AML-193 (cell line): ENCODE measurements at regions not wholly inside any gene's neighbourhood (a gene's known extent, or its start where the extent isn't known, plus 50 kb on each side); places are given as distances from the start of the nearest gene placed in this dataset.

Source experiments
- DNase-seq, 2 experiments: peaks; one replicate each; lab custom pipeline; 2025; lab: John Stamatoyannopoulos, UW

DNA sequence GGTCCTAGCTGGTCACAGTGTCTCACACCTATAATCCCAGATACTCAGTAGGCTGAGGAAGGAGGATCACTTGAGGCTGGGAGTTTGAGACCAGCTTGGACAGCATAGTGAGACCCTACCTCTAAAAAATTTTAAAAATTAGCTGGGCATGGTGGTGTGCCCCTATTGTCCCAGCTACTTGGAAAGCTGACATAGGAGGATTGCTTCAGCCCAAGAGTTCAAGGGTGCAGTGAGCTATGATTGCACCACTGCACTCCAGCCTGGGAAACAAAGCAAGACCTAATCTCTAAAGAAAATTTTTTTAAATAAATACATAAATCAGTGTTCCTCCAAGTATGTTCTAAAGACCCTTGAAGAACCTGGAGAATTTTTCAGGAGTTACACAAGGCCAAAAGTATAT lies 50.6 kb upstream of the GNAO1 start:
- DNase-seq = no peak

DNA sequence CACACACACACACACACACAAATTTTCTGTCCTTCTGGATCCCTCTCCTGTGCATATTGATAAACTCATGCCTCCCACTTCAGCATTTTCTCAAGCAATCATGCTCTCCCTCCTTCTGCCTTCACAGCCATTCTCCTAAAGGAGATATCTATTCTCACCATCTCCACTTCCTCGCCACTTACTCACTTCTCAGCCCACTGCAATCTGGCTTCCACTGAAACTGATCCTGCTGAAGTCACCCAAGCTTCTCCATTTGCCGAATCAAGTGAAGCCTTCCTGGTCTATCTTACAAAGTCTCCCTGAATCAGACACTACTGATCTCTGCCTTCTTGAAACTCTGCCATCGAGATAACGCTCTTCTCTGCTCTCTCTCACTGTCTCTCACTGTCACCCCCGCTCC lies 54.0 kb upstream of the GNAO1 start:
- no peak for DNase-seq

DNA sequence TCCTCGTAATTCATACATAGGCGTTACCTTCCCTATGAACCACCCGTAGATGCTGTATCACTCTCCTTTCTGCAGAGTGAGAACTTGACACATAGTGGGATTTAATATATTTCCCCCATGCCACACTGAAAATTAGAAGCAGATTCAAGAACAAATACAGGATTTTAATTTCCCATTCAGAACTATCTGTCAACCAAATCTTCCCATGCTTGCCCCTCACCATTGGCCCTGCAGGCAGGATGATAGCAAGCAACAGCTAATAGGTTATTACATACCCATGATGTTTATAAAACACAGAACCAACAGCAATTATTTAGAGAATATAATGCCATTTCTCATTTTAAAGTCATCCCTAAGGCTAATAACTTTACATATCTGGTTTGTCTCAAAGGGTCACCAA lies 55.0 kb upstream of the GNAO1 start:
- DNase-seq = no peak

DNA sequence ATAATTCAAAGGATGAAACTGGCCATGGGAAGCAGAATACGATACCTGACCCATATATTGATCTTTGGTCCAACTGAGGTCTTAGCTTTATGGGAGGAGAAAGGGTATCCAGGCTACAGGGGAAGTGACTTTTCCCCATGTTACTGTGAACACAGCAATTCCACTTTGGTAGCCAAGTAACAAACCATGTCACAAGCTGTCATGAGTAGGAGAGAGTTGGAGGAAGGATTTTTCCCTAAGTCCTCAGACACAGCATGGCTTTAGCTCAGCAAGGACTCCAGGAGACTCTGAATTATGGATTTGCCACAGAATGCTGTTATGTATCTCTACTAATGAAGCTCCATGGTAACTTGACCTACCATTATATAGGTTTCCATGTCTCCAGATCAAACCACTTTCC lies 56.5 kb upstream of the GNAO1 start:
- no peak for DNase-seq

DNA sequence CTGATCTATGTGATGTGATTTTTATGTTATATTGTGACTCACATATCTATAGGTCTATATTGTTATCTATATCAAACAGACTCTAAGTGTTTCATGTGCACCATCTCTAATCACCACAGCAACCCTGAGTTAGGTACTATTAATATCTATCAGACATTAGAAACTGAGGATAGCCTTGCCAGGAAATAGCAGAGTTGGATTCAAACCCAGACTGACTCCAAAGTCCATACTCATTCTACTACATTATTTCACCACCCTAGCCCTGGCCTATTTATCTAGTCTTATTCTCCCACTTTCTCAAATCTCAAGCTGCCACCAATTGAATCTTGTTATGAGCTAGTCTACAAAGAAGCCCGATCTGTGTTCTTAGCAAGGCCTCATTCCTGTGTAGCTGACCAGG lies 65.4 kb upstream of the GNAO1 start:
- no peak for DNase-seq

DNA sequence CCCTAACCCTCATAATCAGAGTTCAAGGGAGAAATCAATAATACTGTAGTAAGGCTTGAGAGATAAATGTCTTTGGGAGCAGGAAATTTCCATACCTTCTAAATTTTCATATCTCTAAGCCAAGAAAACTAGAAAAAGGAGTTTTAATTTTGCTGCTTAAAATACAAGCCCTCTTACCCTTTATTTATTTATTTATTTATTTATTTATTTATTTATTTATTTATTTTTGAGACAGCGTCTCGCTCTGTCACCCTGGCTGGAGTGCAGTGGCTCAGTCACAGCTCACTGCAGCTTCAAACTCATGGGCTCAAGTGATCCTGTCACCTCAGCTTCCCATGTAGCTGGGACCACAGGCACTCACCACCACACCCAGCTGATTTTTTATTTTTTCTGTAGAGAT lies 69.0 kb upstream of the GNAO1 start:
- no peak for DNase-seq

DNA sequence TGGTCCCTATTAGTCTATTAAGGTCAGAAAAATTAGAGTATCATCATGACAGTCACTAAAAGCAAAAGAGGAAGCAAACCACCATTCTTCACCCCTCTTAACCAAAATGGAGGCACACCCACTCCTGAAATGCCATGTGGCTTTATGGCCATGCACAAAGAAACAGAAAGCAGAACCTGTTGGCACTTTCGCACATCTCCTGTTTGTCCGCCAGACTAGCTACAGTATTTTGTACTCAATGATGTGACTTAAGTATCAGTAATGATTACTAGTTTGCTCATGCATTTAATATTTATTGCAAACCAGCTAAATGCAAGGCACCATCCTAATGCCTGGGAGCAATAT lies 70.2 kb upstream of the GNAO1 start:
- DNase-seq = no peak

DNA sequence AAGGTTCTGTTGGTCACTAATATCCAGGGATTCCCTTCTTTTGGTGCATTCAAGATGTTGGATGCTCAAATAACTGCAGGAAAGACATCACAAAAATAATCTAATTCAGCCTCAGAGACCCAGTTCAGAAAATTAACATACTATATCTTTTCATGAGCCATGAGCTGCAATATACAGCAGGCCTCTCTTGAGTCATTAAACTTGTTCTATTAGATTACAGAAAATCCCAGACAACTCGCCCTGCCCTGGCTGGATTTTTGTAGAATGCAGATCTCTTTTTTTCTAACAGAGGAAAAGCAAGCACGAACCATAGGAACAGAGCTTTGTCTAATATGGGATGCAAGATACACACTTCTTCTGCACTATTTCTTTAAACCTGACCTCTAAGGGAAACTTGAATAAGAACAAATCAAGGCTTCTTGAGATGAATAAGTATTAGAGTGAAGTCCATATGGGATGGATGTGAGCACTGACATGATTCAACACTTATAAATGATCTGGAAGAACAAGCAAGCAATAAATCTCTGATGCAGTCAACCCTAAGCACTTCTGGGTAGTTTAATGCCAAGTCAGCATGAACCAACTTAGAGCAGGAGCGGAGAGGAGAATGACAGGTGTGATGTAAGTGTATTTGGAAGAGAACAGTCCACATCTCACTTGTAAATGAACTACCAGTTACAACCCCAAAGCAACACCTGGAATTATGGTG lies 70.7 kb upstream of the GNAO1 start:
- DNase-seq = no peak

DNA sequence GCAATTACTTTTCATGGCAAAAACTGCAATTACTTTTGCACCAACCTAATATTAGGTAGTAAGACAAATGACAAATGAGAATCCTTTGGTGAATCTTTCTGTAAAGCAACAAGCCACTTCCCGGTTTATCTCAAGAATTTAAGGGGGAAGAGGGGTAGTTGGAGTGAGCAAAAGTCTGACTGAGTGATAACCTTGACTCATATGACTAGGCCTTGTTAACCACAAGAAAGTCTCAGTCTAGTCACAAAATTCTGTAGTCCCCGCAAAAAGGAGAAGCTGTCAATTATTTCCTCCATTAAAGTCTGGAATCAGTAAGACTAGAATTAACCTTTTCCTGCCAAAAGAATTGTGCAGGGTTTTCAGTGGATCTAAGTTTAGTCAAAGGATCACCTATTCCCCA lies 72.2 kb upstream of the GNAO1 start:
- DNase-seq = no peak

DNA sequence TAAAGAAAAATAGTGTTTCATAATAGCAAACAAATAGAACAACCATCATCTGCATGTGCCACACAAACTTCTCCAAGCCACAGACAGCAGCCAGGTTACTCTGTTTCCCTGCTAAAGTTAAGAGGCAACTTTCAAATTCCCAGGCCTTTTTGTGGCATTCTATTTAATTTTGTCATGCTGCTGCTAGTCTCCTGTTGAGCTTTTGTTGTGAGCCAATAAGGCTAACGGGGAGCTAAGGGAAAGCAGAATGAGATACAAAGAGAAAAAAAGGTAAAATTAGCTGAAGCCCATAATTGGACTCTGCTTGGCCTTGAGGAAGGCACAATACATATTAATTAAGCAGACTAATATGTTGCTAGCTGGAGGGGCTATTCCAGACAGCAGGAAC lies 74.7 kb upstream of the GNAO1 start:
- DNase-seq = no peak

DNA sequence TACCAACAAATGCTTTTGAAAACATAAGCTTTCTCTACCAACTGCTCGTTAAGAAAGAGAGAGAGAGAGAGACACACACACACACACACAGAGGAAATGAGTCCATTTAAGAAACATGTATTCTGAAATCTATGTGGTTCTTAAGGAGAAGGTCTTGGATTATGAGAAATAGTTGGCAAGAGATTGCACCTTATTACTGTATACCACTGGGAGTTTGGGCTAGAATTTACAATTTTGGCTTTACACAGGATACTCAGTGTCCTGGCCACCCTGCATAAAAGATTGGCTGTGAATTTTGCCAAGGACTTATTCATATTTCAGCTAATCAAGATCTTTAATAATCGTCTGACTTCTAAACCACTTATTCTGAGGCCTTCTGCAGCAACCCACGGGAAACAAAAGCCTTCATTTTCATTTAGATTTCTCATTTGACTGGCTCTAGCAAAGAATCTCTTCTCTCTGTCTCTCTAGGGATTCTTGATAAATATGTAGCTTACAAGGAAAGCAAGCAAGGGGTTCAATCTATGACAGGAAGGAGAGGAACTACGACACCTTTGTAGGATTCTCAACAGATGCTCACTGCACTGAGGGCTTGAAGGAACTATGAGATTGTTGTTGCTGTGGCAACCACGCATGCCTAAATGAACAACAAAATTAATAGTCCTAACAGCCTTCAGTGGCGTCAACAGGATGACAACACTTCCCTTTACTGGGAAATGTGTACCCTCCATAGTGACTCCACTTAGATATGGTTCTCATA lies 75.3 kb upstream of the GNAO1 start:
- no peak for DNase-seq

DNA sequence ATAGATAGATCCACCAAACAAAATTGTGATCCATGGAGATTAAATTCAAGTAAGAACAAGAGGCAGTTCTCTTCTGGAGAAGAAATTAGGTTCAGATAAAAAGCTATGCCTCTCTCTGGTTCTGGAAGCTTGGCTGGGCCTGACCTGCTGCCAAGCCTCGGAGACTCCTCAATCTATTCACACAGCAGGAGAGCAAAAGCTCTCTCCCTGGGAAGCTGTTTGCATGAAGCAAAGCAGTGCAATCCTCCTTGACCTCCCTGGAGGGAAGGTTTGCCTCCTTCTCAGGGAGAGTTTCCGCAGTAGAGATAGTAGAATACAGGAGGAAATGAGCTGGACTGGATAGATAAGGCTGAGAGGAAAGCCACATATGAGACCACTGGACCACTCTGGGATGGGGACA lies 78.1 kb upstream of the GNAO1 start:
- no peak for DNase-seq

DNA sequence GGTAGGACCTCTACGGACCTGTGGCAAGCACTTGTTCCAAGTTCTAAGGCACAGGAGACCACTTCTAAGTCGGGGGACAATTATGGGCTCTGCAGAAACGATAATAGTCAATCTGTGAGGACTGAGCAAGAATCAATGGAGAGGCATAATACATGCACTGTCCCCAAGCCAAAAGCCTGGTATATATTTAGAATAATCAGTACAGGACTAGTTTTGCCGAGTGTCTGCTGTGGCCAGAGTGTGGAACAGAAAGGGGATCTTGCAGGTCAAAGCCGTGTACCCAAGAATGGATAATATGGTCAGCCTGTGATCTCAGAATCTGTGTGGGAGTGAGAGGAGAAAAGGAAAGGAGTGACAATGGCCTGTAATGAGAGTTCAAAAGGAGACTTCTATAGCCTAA lies 80.2 kb upstream of the GNAO1 start:
- DNase-seq = no peak

DNA sequence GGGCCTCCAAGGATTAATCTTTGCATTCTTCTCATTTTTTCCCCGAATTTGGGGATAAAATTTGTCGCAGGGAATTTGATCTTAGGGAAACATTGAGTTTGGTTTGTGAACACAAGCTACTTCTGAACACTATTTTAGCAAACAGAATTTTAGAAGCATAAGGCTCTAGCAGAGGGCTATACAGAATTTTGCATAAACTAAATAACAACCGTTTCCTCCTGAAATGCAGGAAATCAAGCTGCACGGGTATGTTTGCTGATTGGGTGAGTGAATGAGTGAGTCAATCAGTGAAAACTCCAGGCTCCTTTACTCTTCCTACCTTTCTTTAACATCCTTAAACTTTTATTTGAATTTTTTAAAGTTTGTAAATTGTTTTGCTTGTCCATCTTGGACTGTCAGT lies 81.3 kb upstream of the GNAO1 start:
- no peak for DNase-seq

DNA sequence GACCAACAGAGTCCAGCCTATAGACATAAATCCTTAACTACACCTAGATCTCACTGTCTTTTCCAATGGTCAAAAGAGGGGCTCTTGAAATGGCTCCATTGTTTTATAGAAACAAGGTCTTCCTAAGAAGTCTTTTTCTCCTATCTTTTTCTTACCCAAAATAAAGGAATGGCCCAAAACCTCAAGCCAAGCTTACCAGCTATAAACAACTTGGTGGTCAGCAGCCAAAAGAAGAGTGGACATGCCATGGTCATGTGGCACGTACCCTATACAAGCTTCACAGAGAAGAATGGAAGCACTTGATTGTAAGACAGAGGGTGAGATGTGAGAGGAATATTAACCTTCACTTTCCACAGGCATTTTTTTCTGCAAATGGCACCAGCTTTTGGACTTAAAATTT lies 82.1 kb upstream of the GNAO1 start:
- DNase-seq = no peak

DNA sequence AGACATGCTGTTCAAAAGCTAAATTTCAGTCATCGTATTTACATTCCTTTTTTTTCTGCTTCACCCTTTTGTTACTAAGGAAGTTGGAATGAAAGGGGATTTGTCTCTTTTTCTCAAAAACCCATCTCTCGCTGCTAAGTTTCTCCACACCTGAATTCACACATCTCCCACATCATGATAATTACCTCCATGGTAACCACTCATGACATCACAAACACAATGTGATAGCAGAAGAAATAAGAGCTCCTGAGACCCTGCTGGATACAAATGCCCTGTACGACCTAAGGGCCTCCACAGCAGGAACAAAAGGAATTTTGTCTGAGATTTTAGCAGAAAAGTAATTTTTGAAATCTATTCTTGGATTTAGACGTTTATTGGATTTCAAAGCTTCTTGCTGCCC lies 82.6 kb upstream of the GNAO1 start:
- DNase-seq = no peak

DNA sequence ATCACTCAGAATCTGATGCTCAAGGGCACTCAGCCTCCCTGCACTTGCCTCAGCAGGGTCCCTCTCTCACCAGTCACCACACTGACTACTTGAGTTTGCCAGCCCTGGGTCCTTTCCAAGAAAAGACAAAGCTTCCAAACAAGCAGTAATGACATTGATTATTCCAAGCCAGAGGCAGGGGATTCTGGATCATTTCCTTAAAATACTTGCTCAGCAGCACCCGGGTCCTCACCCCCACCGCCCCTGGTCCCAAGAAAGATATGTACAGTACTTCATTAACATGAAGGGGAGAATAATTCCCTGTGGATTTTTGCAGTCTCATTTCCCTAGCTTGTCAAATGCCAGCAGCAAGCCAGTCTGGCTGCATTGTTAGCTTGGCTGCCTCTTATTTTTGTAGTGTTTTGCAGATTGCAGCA lies 83.2 kb upstream of the GNAO1 start:
- no peak for DNase-seq

DNA sequence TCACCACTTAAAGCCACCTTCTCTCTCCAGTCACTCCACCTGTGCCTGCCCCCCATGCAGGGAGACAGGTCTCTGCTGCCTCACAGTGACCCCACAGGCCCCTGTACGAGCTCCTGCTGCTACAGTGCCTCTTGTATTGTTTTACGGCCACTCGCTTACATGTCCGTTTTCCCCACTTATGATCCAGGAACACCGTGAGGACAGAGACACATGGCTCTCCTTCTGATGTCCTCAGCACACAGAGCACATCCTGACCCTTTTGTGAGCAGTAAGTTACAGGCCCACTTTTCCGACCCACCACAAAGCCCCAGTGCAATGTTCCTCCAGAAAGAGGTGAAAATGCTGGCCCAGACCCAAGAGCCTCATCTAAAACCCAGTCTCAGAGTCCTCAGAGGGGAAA lies 84.8 kb upstream of the GNAO1 start:
- DNase-seq = no peak

DNA sequence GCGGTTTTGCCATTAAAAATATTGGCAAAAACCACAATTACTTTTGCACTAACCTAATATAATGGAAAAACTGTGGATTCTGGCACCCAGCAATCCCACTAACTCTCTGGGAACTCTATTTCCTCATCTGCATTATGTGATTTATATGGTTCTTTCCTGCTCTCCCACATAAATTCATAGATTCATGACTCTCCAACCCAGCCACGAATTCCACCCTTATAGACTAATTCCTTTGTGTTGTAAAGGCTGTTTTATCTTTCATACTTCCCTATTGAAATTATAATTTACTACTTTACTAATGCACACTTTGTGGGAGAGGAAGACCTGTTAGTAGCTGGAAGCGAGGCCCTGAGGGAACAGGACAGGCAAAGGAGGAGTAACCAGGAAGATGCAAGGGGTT lies 88.4 kb upstream of the GNAO1 start:
- DNase-seq = no peak

DNA sequence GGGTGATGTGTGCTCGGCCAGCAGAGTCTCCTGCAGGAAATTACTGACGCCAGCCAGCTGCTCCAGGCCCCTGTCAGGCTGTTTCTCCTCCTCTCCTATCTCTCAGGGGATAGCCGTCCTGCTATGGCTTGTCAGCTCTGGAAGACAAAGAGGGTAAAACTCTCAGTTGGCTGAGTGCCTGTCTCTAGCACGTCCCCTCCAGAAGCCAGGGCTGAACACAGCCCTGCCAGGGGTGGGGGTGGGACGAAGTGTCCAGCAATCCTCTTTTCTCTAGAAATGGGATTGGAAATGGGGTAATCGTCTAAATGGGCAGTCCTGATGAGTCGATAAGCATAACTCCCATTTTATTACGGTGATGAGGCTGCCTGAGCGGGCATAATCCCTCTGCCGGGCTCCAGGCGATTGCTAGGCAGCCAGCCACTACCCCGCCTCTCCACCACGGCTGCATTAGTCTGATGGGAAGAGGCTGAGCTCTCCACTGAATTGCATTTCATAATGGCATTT lies 89.1 kb upstream of the GNAO1 start:
- no peak for DNase-seq

DNA sequence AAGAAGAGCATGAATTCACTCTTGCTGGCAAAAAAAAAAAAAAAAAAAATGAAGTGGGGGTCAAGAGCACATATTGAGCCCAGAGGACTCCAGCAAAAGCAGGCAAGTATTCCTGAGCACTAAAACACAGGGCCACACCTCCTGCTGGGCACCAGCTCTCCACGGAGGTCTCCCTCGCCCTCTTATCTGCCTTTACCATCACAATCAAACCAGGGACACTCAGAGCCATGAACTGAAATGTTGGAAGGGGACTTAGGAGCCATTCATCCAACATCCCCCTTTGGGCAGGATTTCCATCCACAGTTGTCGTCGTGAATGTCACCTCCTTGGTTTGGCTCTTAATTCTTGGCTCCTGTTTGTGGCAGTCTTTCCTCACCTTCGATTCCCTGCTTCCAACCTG lies 89.8 kb upstream of the GNAO1 start:
- no peak for DNase-seq

DNA sequence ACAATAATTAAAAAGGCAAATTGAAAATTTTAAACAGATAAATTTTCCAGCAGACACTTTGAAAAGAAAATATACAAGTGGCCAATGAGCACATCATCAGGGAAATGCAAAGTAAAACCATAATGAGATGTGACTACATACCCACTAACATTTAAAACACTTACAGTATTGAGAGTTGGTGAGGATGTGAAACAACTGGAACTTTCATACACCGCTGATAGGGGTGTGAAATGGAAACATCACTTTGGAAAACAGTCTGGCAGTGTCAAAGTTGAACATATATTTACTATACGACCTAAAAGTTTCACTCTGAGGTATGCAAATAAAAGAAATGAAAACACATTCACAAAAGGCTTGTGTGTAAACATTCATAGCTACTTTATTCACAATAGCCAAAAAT lies 94.0 kb upstream of the GNAO1 start:
- DNase-seq = no peak

DNA sequence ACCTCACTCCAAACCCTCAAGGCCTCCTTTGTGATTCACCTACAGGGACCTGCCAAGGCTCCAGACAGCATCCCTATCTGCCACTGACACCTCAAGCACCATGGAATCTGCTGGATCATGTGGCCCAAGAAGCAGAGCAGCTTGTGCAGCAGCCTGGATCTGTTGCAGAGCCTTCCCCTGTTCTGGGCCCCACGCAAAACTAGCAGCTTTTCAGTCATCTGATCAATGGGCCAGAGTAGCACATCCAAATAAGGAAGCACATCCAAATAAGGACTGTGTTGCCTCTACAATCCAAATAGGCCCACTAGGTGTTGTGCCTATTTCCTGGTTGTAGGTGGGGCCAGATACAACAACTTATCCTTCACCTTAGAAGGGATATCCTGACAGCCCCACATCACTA lies 97.1 kb upstream of the GNAO1 start:
- DNase-seq = no peak

DNA sequence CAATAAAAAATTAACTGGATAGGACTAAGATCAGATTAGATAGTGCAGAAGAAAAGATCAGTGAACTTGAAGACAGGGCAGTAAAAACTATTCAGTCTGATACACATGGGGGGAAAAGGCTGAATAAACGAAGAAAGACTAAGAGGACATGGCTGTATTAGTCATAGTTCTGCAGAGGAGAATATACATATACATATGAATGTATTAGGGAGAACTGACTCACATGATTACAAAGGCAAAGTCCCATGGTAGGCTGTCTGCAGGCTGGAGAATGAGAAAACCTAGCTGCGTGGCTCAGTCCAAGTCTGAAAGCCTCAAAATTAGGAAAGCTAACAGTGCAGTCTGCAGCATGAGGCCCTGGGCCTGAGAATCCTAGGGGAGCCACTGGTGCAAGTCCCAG lies 98.2 kb upstream of the GNAO1 start:
- no peak for DNase-seq
